Endothelial cell of umbilical vein (primary cell): ENCODE measurements at regions not wholly inside any gene's neighbourhood (a gene's known extent, or its start where the extent isn't known, plus 50 kb on each side); places are given as distances from the start of the nearest gene placed in this dataset.

Source experiments
- BruUV-seq: library from RNA; stranded (reverse); fragments of 400-500 nt; replicated peaks from 2 replicates; lab custom pipeline; 2021; lab: Mats Ljungman, UMichigan
- CTCF ChIA-PET: fragments of 300-600, 350-600 bp; sonication (Branson Sonifier 250); formaldehyde crosslinking; loops from one replicate; lab custom pipeline; 2021; ENCODE audit warnings: antibody characterized with exemption, inconsistent platforms; lab: Charles Lee
- POLR2A ChIA-PET: fragments of 300-600, 350-600 bp; sonication (Branson Sonifier 250); formaldehyde crosslinking; loops from one replicate; lab custom pipeline; 2021; ENCODE audit warnings: antibody characterized with exemption, inconsistent platforms; lab: Charles Lee
- DNase-seq: peaks from one replicate; pipeline ENCODE4 v3.0.0-alpha.2; 2011; ENCODE audit warnings: low read depth, low spot score
- FAIRE-seq: peaks from 2 replicates; lab custom pipeline; 2011; peaks lifted over from hg19 to GRCh38; lab: Jason Lieb, UNC
- H2AFZ ChIP-seq: 2 replicates; pipeline ENCODE4 v1.6.0; 2012; ENCODE audit warnings: low read depth, low read length, control low read depth, inconsistent platforms
- H3K27ac ChIP-seq: 2 replicates; pipeline ENCODE4 v1.5.1; 2011; ENCODE audit warnings: low read depth, mild to moderate bottlenecking, control low read depth, low read length, moderate library complexity; ENCODE audit not compliant: insufficient read depth
- H3K27me3 ChIP-seq, 2 experiments: 2 replicates each; pipeline versions ENCODE4 v1.6.0 to v1.6.1; 2011; ENCODE audit warnings: low read length in 2 of 2, mixed read lengths in 1 of 2; ENCODE audit not compliant: control insufficient read depth in 2 of 2, insufficient read depth in 2 of 2
- H3K36me3 ChIP-seq, 2 experiments: 2 replicates in 1 of 2; 3 replicates in 1 of 2; pipeline ENCODE4 v1.5.1; 2011; ENCODE audit warnings: low read length in 2 of 2, mild to moderate bottlenecking in 1 of 2, moderate library complexity in 1 of 2; ENCODE audit not compliant: control insufficient read depth in 2 of 2, insufficient read depth in 2 of 2; ENCODE audit errors: extremely low read depth in 1 of 2
- H3K4me1 ChIP-seq: 3 replicates; pipeline ENCODE4 v1.5.1; 2011; ENCODE audit warnings: mild to moderate bottlenecking, low read length; ENCODE audit not compliant: control insufficient read depth, insufficient read depth; ENCODE audit errors: extremely low read depth
- H3K4me2 ChIP-seq: 2 replicates; pipeline ENCODE4 v1.6.1; 2011; ENCODE audit warnings: low read length, control low read depth, mixed read lengths; ENCODE audit not compliant: insufficient read depth
- H3K4me3 ChIP-seq, 3 experiments: fragments of 200-600 bp in 1 of 3; sonication (generic), shearing (Covaris generic) in 1 of 3; replicated peaks in 1 of 3; 2 replicates each; pipeline ENCODE4 v1.5.1; 2011 to 2016; ENCODE audit warnings: control low read depth in 3 of 3, low read length in 3 of 3, mild to moderate bottlenecking in 2 of 3, inconsistent platforms in 1 of 3, low read depth in 1 of 3, moderate library complexity in 1 of 3; ENCODE audit not compliant: insufficient read depth in 1 of 3
- H3K79me2 ChIP-seq: 2 replicates; pipeline ENCODE4 v1.6.0; 2012; ENCODE audit warnings: low read length, inconsistent platforms; ENCODE audit not compliant: control insufficient read depth, insufficient read depth
- H3K9ac ChIP-seq: replicated peaks from 2 replicates; pipeline ENCODE3; 2011; ENCODE audit warnings: low read length, control low read depth; ENCODE audit not compliant: insufficient read depth; ENCODE audit errors: extremely low read depth
- H3K9me1 ChIP-seq: replicated peaks from 3 replicates; pipeline ENCODE4 v1.6.0; 2011; ENCODE audit warnings: mild to moderate bottlenecking, low read length; ENCODE audit not compliant: control insufficient read depth, insufficient read depth; ENCODE audit errors: extremely low read depth
- H3K9me3 ChIP-seq: replicated peaks from 2 replicates; pipeline ENCODE4 v1.5.1; 2012; ENCODE audit warnings: low read length, inconsistent platforms; ENCODE audit not compliant: control insufficient read depth, insufficient read depth
- H4K20me1 ChIP-seq: replicated peaks from 2 replicates; pipeline ENCODE3; 2011; ENCODE audit warnings: mild to moderate bottlenecking, low read length; ENCODE audit not compliant: control insufficient read depth, insufficient read depth; ENCODE audit errors: extremely low read depth
- EZH2 ChIP-seq: IDR thresholded peaks from 2 replicates; pipeline ENCODE4 v1.6.1; 2012; ENCODE audit warnings: borderline replicate concordance, low read depth, mild to moderate bottlenecking, moderate library complexity, low read length, inconsistent platforms; ENCODE audit not compliant: severe bottlenecking
- FOS ChIP-seq: IDR thresholded peaks from 2 replicates; pipeline ENCODE4 v1.6.1; 2011; ENCODE audit warnings: mild to moderate bottlenecking, low read length, moderate library complexity, borderline replicate concordance; ENCODE audit not compliant: insufficient read depth
- JUN ChIP-seq: IDR thresholded peaks from 2 replicates; pipeline ENCODE4 v1.6.1; 2011; ENCODE audit warnings: borderline replicate concordance, low read depth; ENCODE audit not compliant: insufficient read length, insufficient read depth
- MYC ChIP-seq: IDR thresholded peaks from one replicate; pipeline ENCODE4 v1.6.1; 2011; ENCODE audit warnings: mild to moderate bottlenecking, low read depth, low read length
- POLR2A ChIP-seq: IDR thresholded peaks from 2 replicates; pipeline ENCODE4 v1.6.1; 2012; ENCODE audit warnings: low read depth, mild to moderate bottlenecking, control low read depth, low read length
- POLR2AphosphoS5 ChIP-seq: IDR thresholded peaks from 2 replicates; pipeline ENCODE4 v1.6.1; 2012; ENCODE audit warnings: low read depth, mild to moderate bottlenecking, control low read depth, low read length, moderate library complexity; ENCODE audit not compliant: insufficient read depth
- dilution Hi-C: fragments of 300-500 bp; cut with MboI; formaldehyde crosslinking; loops from one replicate; pipeline ENCODE4 v1.15.0; 2019; ENCODE audit warnings: low sequenced_read_pairs; ENCODE audit not compliant: extremely low pct_ligation_motif_present
- intact Hi-C: fragments of 100-400 bp; cut with micrococcal nuclease; formaldehyde crosslinking; loops from one replicate; pipeline ENCODE4 v1.10.0; 2022
- TF ChIP-seq, protein P1 (sequence below), 2 donors: IDR thresholded peaks; 1 replicate in 1 of 2; 2 replicates in 1 of 2; pipeline ENCODE4 v1.5.1; 2011; ENCODE audit warnings: low read length in 2 of 2, mild to moderate bottlenecking in 2 of 2, moderate library complexity in 2 of 2, control low read depth in 1 of 2, inconsistent platforms in 1 of 2, low read depth in 1 of 2; ENCODE audit not compliant: insufficient read depth in 1 of 2; ENCODE audit errors: extremely low read depth in 1 of 2

DNA sequence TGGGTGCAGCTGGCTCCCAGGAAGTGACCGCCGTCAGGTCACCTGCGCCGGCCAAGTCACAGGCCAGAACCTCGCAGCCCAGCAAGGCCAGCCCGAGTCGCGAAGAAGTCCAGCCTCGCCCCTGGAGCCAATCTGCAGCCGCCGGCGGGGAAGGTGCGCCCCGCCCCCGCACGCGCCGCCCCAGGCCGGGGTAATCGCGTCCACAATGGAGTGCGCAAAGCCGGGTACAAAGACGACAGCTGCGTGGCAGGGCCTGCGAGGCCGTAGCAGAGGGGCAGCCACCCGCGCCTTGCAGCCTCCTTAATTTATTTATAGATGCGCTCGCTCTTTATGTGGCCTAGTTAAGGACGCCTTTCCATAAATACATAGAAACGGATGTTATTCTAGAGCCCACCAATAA lies 139.4 kb upstream of the CPEB2 start:
- Histone ChIP-seq H3K4me2 (no peak overlapping the region), H3K9me3 (no peaks in the 10 kb centered on the region), H3K4me3 (no peak overlapping the region), H3K36me3 (no peaks in the 10 kb centered on the region), H3K79me2 (no peaks in the 10 kb centered on the region), H4K20me1 (no peaks in the 10 kb centered on the region), H2AFZ (no peak overlapping the region), H3K9me1 (no peaks in the 10 kb centered on the region), H3K4me1 (no peaks in the 10 kb centered on the region), H3K9ac (no peak overlapping the region), H3K27me3 (no peaks in the 10 kb centered on the region), H3K27ac (no peak overlapping the region)
- CTCF ChIA-PET, result no interaction called here
- intact Hi-C loops (no loop called here), dilution Hi-C loops (no loop called here)
- POLR2A ChIA-PET, result no interaction called here
- FAIRE-seq, result no peak
- BruUV-seq, result no TSS peak
- TF ChIP-seq MYC (no peak), POLR2AphosphoS5 (no peak), POLR2A (no peak), EZH2 (no peak), JUN (no peak), FOS (no peak)
- TF ChIP-seq, protein P1, sequence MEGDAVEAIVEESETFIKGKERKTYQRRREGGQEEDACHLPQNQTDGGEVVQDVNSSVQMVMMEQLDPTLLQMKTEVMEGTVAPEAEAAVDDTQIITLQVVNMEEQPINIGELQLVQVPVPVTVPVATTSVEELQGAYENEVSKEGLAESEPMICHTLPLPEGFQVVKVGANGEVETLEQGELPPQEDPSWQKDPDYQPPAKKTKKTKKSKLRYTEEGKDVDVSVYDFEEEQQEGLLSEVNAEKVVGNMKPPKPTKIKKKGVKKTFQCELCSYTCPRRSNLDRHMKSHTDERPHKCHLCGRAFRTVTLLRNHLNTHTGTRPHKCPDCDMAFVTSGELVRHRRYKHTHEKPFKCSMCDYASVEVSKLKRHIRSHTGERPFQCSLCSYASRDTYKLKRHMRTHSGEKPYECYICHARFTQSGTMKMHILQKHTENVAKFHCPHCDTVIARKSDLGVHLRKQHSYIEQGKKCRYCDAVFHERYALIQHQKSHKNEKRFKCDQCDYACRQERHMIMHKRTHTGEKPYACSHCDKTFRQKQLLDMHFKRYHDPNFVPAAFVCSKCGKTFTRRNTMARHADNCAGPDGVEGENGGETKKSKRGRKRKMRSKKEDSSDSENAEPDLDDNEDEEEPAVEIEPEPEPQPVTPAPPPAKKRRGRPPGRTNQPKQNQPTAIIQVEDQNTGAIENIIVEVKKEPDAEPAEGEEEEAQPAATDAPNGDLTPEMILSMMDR (IDR thresholded peaks at IDR 0.05; ENCODE audit: extremely low read depth in 1 of 2, insufficient read depth in 1 of 2, low read depth in 1 of 2, low read length in 2 of 2), result no peak
- no peak for DNase-seq
